Neural progenitor cell (in vitro differentiated cells): ENCODE measurements at regions not wholly inside any gene's neighbourhood (a gene's known extent, or its start where the extent isn't known, plus 50 kb on each side); places are given as distances from the start of the nearest gene placed in this dataset.

Source experiments
- EZH2 ChIP-seq: fragments of 200-600 bp; sonication (generic); IDR thresholded peaks from 2 replicates; pipeline ENCODE4 v1.6.1; 2017; ENCODE audit warnings: antibody characterized with exemption, mild to moderate bottlenecking, moderate library complexity
- EZH2phosphoT487 ChIP-seq: fragments of 200-600 bp; sonication (generic); IDR thresholded peaks from 2 replicates; pipeline ENCODE4 v1.6.1; 2017; ENCODE audit warnings: antibody characterized with exemption
- TF ChIP-seq, protein P1 (sequence below): fragments of 200-600 bp; sonication (generic); IDR thresholded peaks from 2 replicates; pipeline ENCODE4 v1.5.1; 2017; ENCODE audit warnings: antibody characterized with exemption, mild to moderate bottlenecking

DNA sequence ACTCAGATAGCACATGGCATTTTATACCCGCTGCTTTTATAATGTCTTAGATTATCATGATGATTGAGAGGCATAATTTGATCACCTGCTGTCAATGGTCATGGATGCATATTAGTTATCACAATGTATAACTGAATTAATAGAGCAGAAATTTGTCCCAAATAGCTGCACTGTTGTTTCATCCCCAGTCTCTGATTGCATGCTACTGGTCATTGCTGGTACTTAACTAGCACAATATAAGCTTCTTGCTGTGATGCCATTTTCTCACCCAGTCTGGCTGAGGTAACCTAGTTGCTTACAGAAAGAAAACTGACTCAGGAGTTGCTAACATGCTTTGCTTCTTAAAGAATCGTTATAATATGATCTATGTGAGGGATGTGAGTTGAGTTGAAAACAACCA, 76.8 kb upstream of the PLEKHA5 start:
- TF ChIP-seq EZH2 (no peak), EZH2phosphoT487 (no peak)
- TF ChIP-seq, protein P1, sequence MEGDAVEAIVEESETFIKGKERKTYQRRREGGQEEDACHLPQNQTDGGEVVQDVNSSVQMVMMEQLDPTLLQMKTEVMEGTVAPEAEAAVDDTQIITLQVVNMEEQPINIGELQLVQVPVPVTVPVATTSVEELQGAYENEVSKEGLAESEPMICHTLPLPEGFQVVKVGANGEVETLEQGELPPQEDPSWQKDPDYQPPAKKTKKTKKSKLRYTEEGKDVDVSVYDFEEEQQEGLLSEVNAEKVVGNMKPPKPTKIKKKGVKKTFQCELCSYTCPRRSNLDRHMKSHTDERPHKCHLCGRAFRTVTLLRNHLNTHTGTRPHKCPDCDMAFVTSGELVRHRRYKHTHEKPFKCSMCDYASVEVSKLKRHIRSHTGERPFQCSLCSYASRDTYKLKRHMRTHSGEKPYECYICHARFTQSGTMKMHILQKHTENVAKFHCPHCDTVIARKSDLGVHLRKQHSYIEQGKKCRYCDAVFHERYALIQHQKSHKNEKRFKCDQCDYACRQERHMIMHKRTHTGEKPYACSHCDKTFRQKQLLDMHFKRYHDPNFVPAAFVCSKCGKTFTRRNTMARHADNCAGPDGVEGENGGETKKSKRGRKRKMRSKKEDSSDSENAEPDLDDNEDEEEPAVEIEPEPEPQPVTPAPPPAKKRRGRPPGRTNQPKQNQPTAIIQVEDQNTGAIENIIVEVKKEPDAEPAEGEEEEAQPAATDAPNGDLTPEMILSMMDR = no peak
